ENCODE measurements at regions not wholly inside any gene's neighbourhood (a gene's known extent, or its start where the extent isn't known, plus 50 kb on each side); places are given as distances from the start of the nearest gene placed in this dataset.

DNA sequence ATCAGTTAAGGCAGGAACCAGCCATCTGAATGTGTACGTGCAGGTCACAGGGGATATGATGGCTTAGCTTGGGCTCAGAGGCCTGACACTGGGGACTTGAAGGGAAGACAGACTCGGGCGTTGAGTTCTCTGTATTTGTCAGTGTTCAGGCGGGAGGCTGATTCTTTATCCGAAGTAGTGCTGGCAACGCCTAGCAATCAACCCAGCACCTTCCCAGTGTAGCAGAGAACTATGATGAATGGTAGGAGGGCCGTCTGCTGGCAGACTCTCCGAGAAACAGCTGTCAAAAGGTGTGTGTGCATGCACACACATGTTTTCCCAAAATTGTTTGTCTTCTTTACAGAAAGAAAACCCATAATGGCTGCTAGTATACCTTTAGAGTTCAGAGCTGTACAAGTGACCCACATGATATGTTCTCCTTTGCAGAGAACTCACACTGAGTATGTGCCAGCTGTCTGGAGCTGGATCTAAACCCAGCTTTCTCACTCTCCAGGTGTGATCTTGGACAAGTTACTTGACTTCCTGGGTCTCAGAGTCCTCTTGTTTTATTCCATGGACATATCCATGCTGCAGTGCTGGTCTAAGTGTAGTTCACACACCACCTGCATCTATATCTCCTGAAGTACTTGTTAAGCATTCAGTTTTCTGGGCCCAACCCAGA lies 74.5 kb upstream of the LARS2 start:
- TF ChIP-seq, protein P1, sequence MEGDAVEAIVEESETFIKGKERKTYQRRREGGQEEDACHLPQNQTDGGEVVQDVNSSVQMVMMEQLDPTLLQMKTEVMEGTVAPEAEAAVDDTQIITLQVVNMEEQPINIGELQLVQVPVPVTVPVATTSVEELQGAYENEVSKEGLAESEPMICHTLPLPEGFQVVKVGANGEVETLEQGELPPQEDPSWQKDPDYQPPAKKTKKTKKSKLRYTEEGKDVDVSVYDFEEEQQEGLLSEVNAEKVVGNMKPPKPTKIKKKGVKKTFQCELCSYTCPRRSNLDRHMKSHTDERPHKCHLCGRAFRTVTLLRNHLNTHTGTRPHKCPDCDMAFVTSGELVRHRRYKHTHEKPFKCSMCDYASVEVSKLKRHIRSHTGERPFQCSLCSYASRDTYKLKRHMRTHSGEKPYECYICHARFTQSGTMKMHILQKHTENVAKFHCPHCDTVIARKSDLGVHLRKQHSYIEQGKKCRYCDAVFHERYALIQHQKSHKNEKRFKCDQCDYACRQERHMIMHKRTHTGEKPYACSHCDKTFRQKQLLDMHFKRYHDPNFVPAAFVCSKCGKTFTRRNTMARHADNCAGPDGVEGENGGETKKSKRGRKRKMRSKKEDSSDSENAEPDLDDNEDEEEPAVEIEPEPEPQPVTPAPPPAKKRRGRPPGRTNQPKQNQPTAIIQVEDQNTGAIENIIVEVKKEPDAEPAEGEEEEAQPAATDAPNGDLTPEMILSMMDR (IDR thresholded peaks at IDR 0.05; ENCODE audit: extremely low read depth in 1 of 2, insufficient read depth in 1 of 2, low read depth in 1 of 2, low read length in 2 of 2), result no peak
- TF ChIP-seq POLR2AphosphoS5 (IDR thresholded peaks at IDR 0.05; ENCODE audit: insufficient read depth, low read depth, low read length) (no peak), POLR2A (IDR thresholded peaks at IDR 0.05; ENCODE audit: low read depth, low read length) (no peak), FOS (IDR thresholded peaks at IDR 0.05; ENCODE audit: borderline replicate concordance, insufficient read depth, low read length) (no peak), GATA2 (IDR thresholded peaks at IDR 0.05; ENCODE audit: insufficient read depth, insufficient read length, low read depth, low read length) (no peak), MYC (IDR thresholded peaks at IDR 0.05; ENCODE audit: low read depth, low read length) (no peak), EZH2 (IDR thresholded peaks at IDR 0.05; ENCODE audit: borderline replicate concordance, low read depth, low read length, severe bottlenecking) (no peak), JUN (IDR thresholded peaks at IDR 0.05; ENCODE audit: borderline replicate concordance, insufficient read depth, insufficient read length, low read depth) (no peak)
- TF ChIP-seq, protein P2, sequence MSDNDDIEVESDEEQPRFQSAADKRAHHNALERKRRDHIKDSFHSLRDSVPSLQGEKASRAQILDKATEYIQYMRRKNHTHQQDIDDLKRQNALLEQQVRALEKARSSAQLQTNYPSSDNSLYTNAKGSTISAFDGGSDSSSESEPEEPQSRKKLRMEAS (IDR thresholded peaks at IDR 0.05; ENCODE audit: insufficient read depth, insufficient read length), result no peak
